Chondrocyte (in vitro differentiated cells): ENCODE measurements at regions not wholly inside any gene's neighbourhood (a gene's known extent, or its start where the extent isn't known, plus 50 kb on each side); places are given as distances from the start of the nearest gene placed in this dataset.

Experiments
- DNase-seq: peaks from one replicate; pipeline ENCODE4 v3.0.0; 2021; ENCODE audit warnings: mixed read lengths, low spot score
- H3K27ac Mint-ChIP-seq: one replicate; pipeline ENCODE4 v1.8.0; 2021; ENCODE audit warnings: mild to moderate bottlenecking, moderate library complexity, mixed read lengths; ENCODE audit not compliant: unreplicated experiment
- H3K27me3 Mint-ChIP-seq: 2 replicates; pipeline ENCODE4 v1.8.0; 2021; ENCODE audit warnings: low read depth, mixed read lengths
- H3K36me3 Mint-ChIP-seq: 2 replicates; pipeline ENCODE4 v1.8.0; 2021; ENCODE audit warnings: low read depth, mixed read lengths
- H3K4me1 Mint-ChIP-seq: 2 replicates; pipeline ENCODE4 v1.8.0; 2021; ENCODE audit warnings: low read depth, mild to moderate bottlenecking, mixed read lengths
- H3K4me3 Mint-ChIP-seq: one replicate; pipeline ENCODE4 v1.8.0; 2021; ENCODE audit warnings: mild to moderate bottlenecking, moderate library complexity, mixed read lengths; ENCODE audit not compliant: unreplicated experiment
- H3K9me3 Mint-ChIP-seq: 2 replicates; pipeline ENCODE4 v1.8.0; 2021; ENCODE audit warnings: low read depth, mixed read lengths
- CTCF ChIP-seq: fragments of 200-600 bp; sonication (generic); IDR thresholded peaks from 2 replicates; pipeline ENCODE4 v1.5.0; 2021; ENCODE audit warnings: antibody characterized with exemption, mild to moderate bottlenecking, moderate library complexity

- Mint-ChIP-seq H3K9me3 (no peaks in the 10 kb centered on the region), H3K27me3 (peaks cover 8% of the 10 kb centered on the region), H3K4me1 (no peaks in the 10 kb centered on the region), H3K36me3 (no peaks in the 10 kb centered on the region), H3K27ac (no peak overlapping the region), H3K4me3 (no peak overlapping the region)
- no peak for TF ChIP-seq CTCF
- DNase-seq = no peak
Measured at GRCh38 chr2:217027414-217027813, 167.6 kb upstream of the TNP1 start.

GRCh38 chr2:217026569-217026968 is 166.7 kb upstream of the TNP1 start:
- no peak for TF ChIP-seq CTCF
- H3K36me3 Mint-ChIP-seq = no peaks in the 10 kb centered on the region
- H3K9me3 Mint-ChIP-seq = no peaks in the 10 kb centered on the region
- no peak for DNase-seq
- H3K4me3 Mint-ChIP-seq = no peak overlapping the region
- H3K27ac Mint-ChIP-seq = no peak overlapping the region
- H3K27me3 Mint-ChIP-seq = peaks cover 8% of the 10 kb centered on the region
- no peaks in the 10 kb centered on the region for H3K4me1 Mint-ChIP-seq

- no peak for TF ChIP-seq CTCF
- Mint-ChIP-seq H3K27me3 (peaks cover 8% of the 10 kb centered on the region), H3K36me3 (no peaks in the 10 kb centered on the region), H3K4me1 (no peaks in the 10 kb centered on the region), H3K9me3 (no peaks in the 10 kb centered on the region), H3K27ac (no peak overlapping the region), H3K4me3 (no peak overlapping the region)
- DNase-seq = no peak
Measured at GRCh38 chr2:217026161-217026560, 166.3 kb upstream of the TNP1 start.

- no peaks in the 10 kb centered on the region for H3K4me1 Mint-ChIP-seq
- H3K4me3 Mint-ChIP-seq = no peak overlapping the region
- DNase-seq = no peak
- TF ChIP-seq CTCF = no peak
- peaks cover under 1% of the 10 kb centered on the region for H3K27me3 Mint-ChIP-seq
- no peak overlapping the region for H3K27ac Mint-ChIP-seq
- H3K9me3 Mint-ChIP-seq = no peaks in the 10 kb centered on the region
- H3K36me3 Mint-ChIP-seq = peaks cover 2% of the 10 kb centered on the region
Measured at GRCh38 chr2:217023611-217024010, 163.7 kb upstream of the TNP1 start.

GRCh38 chr2:217017456-217018252 is 157.8 kb upstream of the TNP1 start:
- DNase-seq = no peak
- H3K9me3 Mint-ChIP-seq = no peaks in the 10 kb centered on the region
- no peaks in the 10 kb centered on the region for H3K4me1 Mint-ChIP-seq
- H3K27me3 Mint-ChIP-seq = peaks cover 7% of the 10 kb centered on the region
- H3K27ac Mint-ChIP-seq = no peak overlapping the region
- no peak overlapping the region for H3K4me3 Mint-ChIP-seq
- no peak for TF ChIP-seq CTCF
- peaks cover 2% of the 10 kb centered on the region for H3K36me3 Mint-ChIP-seq
